Trophoblast cell (in vitro differentiated cells and primary cell): ENCODE measurements at regions not wholly inside any gene's neighbourhood (a gene's known extent, or its start where the extent isn't known, plus 50 kb on each side); places are given as distances from the start of the nearest gene placed in this dataset.

Experiments used
- DNase-seq, 2 donors: peaks; one replicate each; pipeline ENCODE4 v3.0.0-alpha.2; 2016
- H2AFZ ChIP-seq: 2 replicates; pipeline ENCODE4 v1.6.1; 2013; ENCODE audit warnings: low read length, moderate library complexity, mild to moderate bottlenecking; ENCODE audit not compliant: insufficient read depth, poor library complexity
- H2AK5ac ChIP-seq: 2 replicates; pipeline ENCODE4 v1.6.1; 2013; ENCODE audit warnings: mild to moderate bottlenecking, low read length
- H2BK120ac ChIP-seq: 2 replicates; pipeline ENCODE4 v1.6.1; 2013; ENCODE audit warnings: low read length, mild to moderate bottlenecking, moderate library complexity; ENCODE audit not compliant: insufficient read depth, poor library complexity
- H2BK12ac ChIP-seq: 2 replicates; pipeline ENCODE4 v1.6.1; 2013; ENCODE audit warnings: mild to moderate bottlenecking, low read length, moderate library complexity
- H2BK5ac ChIP-seq: 2 replicates; pipeline ENCODE4 v1.6.1; 2013; ENCODE audit warnings: low read length, low read depth, moderate library complexity, mild to moderate bottlenecking; ENCODE audit not compliant: poor library complexity
- H3K14ac ChIP-seq: 2 replicates; pipeline ENCODE4 v1.6.1; 2013; ENCODE audit warnings: mild to moderate bottlenecking, low read length
- H3K18ac ChIP-seq: 2 replicates; pipeline ENCODE4 v1.6.1; 2013; ENCODE audit warnings: mild to moderate bottlenecking, low read length
- H3K23ac ChIP-seq: 2 replicates; pipeline ENCODE4 v1.6.1; 2013; ENCODE audit warnings: low read length
- H3K27ac ChIP-seq: 2 replicates; pipeline ENCODE4 v1.5.1; 2013; ENCODE audit warnings: low read depth, mild to moderate bottlenecking, inconsistent platforms, low read length, moderate library complexity
- H3K27me3 ChIP-seq: 2 replicates; pipeline ENCODE4 v1.6.1; 2013; ENCODE audit warnings: inconsistent platforms, mild to moderate bottlenecking, low read length, moderate library complexity; ENCODE audit not compliant: insufficient read depth
- H3K36me3 ChIP-seq, 2 experiments: 1 replicate in 1 of 2; 2 replicates in 1 of 2; pipeline ENCODE4 v1.6.1; 2013; ENCODE audit warnings: low read length in 2 of 2, mild to moderate bottlenecking in 2 of 2, moderate library complexity in 1 of 2; ENCODE audit not compliant: insufficient read depth in 2 of 2, control insufficient read depth in 1 of 2
- H3K4ac ChIP-seq: 2 replicates; pipeline ENCODE4 v1.6.1; 2013; ENCODE audit warnings: low read depth, mild to moderate bottlenecking, low read length, moderate library complexity
- H3K4me1 ChIP-seq, 2 experiments: 1 replicate in 1 of 2; 2 replicates in 1 of 2; pipeline ENCODE4 v1.6.1; 2013; ENCODE audit warnings: low read length in 2 of 2, mild to moderate bottlenecking in 2 of 2, moderate library complexity in 1 of 2; ENCODE audit not compliant: insufficient read depth in 2 of 2, control insufficient read depth in 1 of 2
- H3K4me2 ChIP-seq: 2 replicates; pipeline ENCODE4 v1.6.1; 2013; ENCODE audit warnings: inconsistent platforms, mild to moderate bottlenecking, low read length, moderate library complexity
- H3K4me3 ChIP-seq: 2 replicates; pipeline ENCODE4 v1.5.1; 2013; ENCODE audit warnings: mild to moderate bottlenecking, low read depth, low read length, inconsistent platforms
- H3K79me1 ChIP-seq: one replicate; pipeline ENCODE4 v1.6.1; 2013; ENCODE audit warnings: low read length
- H3K79me2 ChIP-seq: 2 replicates; pipeline ENCODE4 v1.6.1; 2013; ENCODE audit warnings: low read length, mild to moderate bottlenecking; ENCODE audit not compliant: control insufficient read depth, insufficient read depth, poor library complexity
- H3K9ac ChIP-seq: 2 replicates; pipeline ENCODE4 v1.6.1; 2013; ENCODE audit warnings: mild to moderate bottlenecking, low read length
- H3K9me3 ChIP-seq: 2 replicates; pipeline ENCODE4 v1.6.1; 2013; ENCODE audit warnings: low read depth, mild to moderate bottlenecking, control low read depth, inconsistent platforms, low read length; ENCODE audit not compliant: insufficient read depth
- H4K12ac ChIP-seq: 2 replicates; pipeline ENCODE4 v1.6.1; 2013; ENCODE audit warnings: low read depth, mild to moderate bottlenecking, low read length, moderate library complexity
- H4K8ac ChIP-seq: 2 replicates; pipeline ENCODE4 v1.6.1; 2013; ENCODE audit warnings: low read depth, mild to moderate bottlenecking, low read length, moderate library complexity
- H4K91ac ChIP-seq: one replicate; pipeline ENCODE4 v1.6.1; 2013; ENCODE audit warnings: low read depth, mild to moderate bottlenecking, low read length, moderate library complexity
- WGBS: extraction: QIAGEN DNeasy Blood & Tissue Kit; methylation state at CpG from one replicate; pipeline ENCODE4 v1.1.7; 2013; ENCODE audit warnings: missing lambda C conversion rate; ENCODE audit not compliant: insufficient read length, insufficient coverage; ENCODE audit errors: extremely low coverage; 5-methylcytosine and 5-hydroxymethylcytosine counted together

GRCh38 chr2:146041274-146041910 lies 1521.5 kb upstream of the ZEB2 start:
- no peak overlapping the region for H3K9ac ChIP-seq
- no peak overlapping the region for H3K4me3 ChIP-seq
- H2AFZ ChIP-seq = no peak overlapping the region
- H3K14ac ChIP-seq = no peak overlapping the region
- no peak overlapping the region for H4K91ac ChIP-seq
- no peak overlapping the region for H4K12ac ChIP-seq
- DNase-seq = no peak
- no peak overlapping the region for H3K23ac ChIP-seq
- no peaks in the 10 kb centered on the region for H3K9me3 ChIP-seq
- H2BK120ac ChIP-seq = no peak overlapping the region
- no peak overlapping the region for H3K4ac ChIP-seq
- no peak overlapping the region for H2BK5ac ChIP-seq
- H3K27me3 ChIP-seq = no peaks in the 10 kb centered on the region
- no peaks in the 10 kb centered on the region for H3K4me1 ChIP-seq
- no peak overlapping the region for H3K4me2 ChIP-seq
- no peaks in the 10 kb centered on the region for H3K79me2 ChIP-seq
- H2AK5ac ChIP-seq = no peak overlapping the region
- no CpG with 5 or more reads among the region's 8 CpGs for WGBS
- no peak overlapping the region for H4K8ac ChIP-seq
- no peak overlapping the region for H2BK12ac ChIP-seq
- no peaks in the 10 kb centered on the region for H3K79me1 ChIP-seq
- no peak overlapping the region for H3K18ac ChIP-seq
- no peaks in the 10 kb centered on the region for H3K36me3 ChIP-seq
- H3K27ac ChIP-seq = no peak overlapping the region

- no CpG with 5 or more reads among the region's 3 CpGs for WGBS
Measured at GRCh38 chr2:146040051-146040450, 1520.1 kb upstream of the ZEB2 start.

GRCh38 chr2:146038014-146038413 lies 1518.1 kb upstream of the ZEB2 start:
- Histone ChIP-seq H2BK5ac (no peak overlapping the region), H3K79me2 (no peaks in the 10 kb centered on the region), H2BK120ac (no peak overlapping the region), H2AK5ac (no peak overlapping the region), H3K9ac (no peak overlapping the region), H4K12ac (no peak overlapping the region), H3K18ac (no peak overlapping the region), H3K36me3 (no peaks in the 10 kb centered on the region), H3K4ac (no peak overlapping the region), H3K14ac (no peak overlapping the region), H3K4me3 (no peak overlapping the region), H3K27me3 (no peaks in the 10 kb centered on the region), H3K4me1 (no peaks in the 10 kb centered on the region), H3K79me1 (no peaks in the 10 kb centered on the region), H4K91ac (no peak overlapping the region), H2BK12ac (no peak overlapping the region), H4K8ac (no peak overlapping the region), H3K27ac (no peak overlapping the region), H2AFZ (no peak overlapping the region), H3K4me2 (no peak overlapping the region), H3K9me3 (no peaks in the 10 kb centered on the region), H3K23ac (no peak overlapping the region)
- DNase-seq = no peak
- no CpG with 5 or more reads among the region's 1 CpG for WGBS

More at GRCh38 chr2:146040051-146040450, 1520.1 kb upstream of the ZEB2 start:
- Histone ChIP-seq H2BK12ac (no peak overlapping the region), H3K27ac (no peak overlapping the region), H3K4me1 (no peaks in the 10 kb centered on the region), H3K27me3 (no peaks in the 10 kb centered on the region), H2BK120ac (no peak overlapping the region), H2BK5ac (no peak overlapping the region), H3K9me3 (no peaks in the 10 kb centered on the region), H3K4ac (no peak overlapping the region), H2AFZ (no peak overlapping the region), H4K12ac (no peak overlapping the region), H3K79me2 (no peaks in the 10 kb centered on the region), H3K79me1 (no peaks in the 10 kb centered on the region), H3K4me3 (no peak overlapping the region), H3K9ac (no peak overlapping the region), H3K14ac (no peak overlapping the region), H4K8ac (no peak overlapping the region), H3K18ac (no peak overlapping the region), H3K4me2 (no peak overlapping the region), H4K91ac (no peak overlapping the region), H2AK5ac (no peak overlapping the region), H3K36me3 (no peaks in the 10 kb centered on the region), H3K23ac (no peak overlapping the region)
- no peak for DNase-seq

- no peaks in the 10 kb centered on the region for H3K9me3 ChIP-seq
- no peaks in the 10 kb centered on the region for H3K4me1 ChIP-seq
- WGBS = no CpG with 5 or more reads among the region's 7 CpGs
- no peak overlapping the region for H2AK5ac ChIP-seq
- H2AFZ ChIP-seq = no peak overlapping the region
- no peak overlapping the region for H3K23ac ChIP-seq
- no peaks in the 10 kb centered on the region for H3K27me3 ChIP-seq
- H3K79me2 ChIP-seq = no peaks in the 10 kb centered on the region
- H3K18ac ChIP-seq = no peak overlapping the region
- H2BK5ac ChIP-seq = no peak overlapping the region
- H3K14ac ChIP-seq = no peak overlapping the region
- no peak overlapping the region for H3K9ac ChIP-seq
- no peak overlapping the region for H2BK12ac ChIP-seq
- H3K27ac ChIP-seq = no peak overlapping the region
- H3K36me3 ChIP-seq = no peaks in the 10 kb centered on the region
- DNase-seq = no peak
- H3K4me2 ChIP-seq = no peak overlapping the region
- no peak overlapping the region for H4K8ac ChIP-seq
- no peaks in the 10 kb centered on the region for H3K79me1 ChIP-seq
- H4K91ac ChIP-seq = no peak overlapping the region
- H2BK120ac ChIP-seq = no peak overlapping the region
- no peak overlapping the region for H3K4me3 ChIP-seq
- H3K4ac ChIP-seq = no peak overlapping the region
- H4K12ac ChIP-seq = no peak overlapping the region
Measured at GRCh38 chr2:146037334-146037870, 1517.5 kb upstream of the ZEB2 start.
